Stimulated activated CD8-positive, alpha-beta memory T cell treated with anti-CD3 and anti-CD28 coated beads, Interleukin-2, amount 100 ng/mL, for 48 hours (primary cell): ENCODE measurements at regions not wholly inside any gene's neighbourhood (a gene's known extent, or its start where the extent isn't known, plus 50 kb on each side); places are given as distances from the start of the nearest gene placed in this dataset.

Experiments used
- DNase-seq, 2 donors: peaks; one replicate each; pipeline ENCODE4 v3.0.0-alpha.2; 2020; ENCODE audit warnings: low read depth in 2 of 2

- DNase-seq, result no peak
These were observed 136.2 kb upstream of the TAB2 start for GRCh38 chr6:149181304-149181703.

GRCh38 chr6:149182262-149182661 lies 135.2 kb upstream of the TAB2 start:
- DNase-seq, result no peak

- DNase-seq, result no peak
These were observed 133.0 kb upstream of the TAB2 start for GRCh38 chr6:149184523-149184922.

GRCh38 chr6:149185799-149186357 lies 131.6 kb upstream of the TAB2 start:
- no peak for DNase-seq

GRCh38 chr6:149186873-149187272 lies 130.6 kb upstream of the TAB2 start:
- no peak for DNase-seq

GRCh38 chr6:149190224-149190831 lies 127.2 kb upstream of the TAB2 start:
- DNase-seq, result peak; percentile 44 to 52

GRCh38 chr6:149194820-149195558 lies 122.5 kb upstream of the TAB2 start:
- DNase-seq, result no peak

- no peak for DNase-seq
These were observed 121.4 kb upstream of the TAB2 start for GRCh38 chr6:149196091-149196490.

GRCh38 chr6:149197482-149197881 lies 120.0 kb upstream of the TAB2 start:
- no peak for DNase-seq

GRCh38 chr6:149198265-149198664 lies 119.2 kb upstream of the TAB2 start:
- no peak for DNase-seq

- DNase-seq, result no peak
These were observed 117.1 kb upstream of the TAB2 start for GRCh38 chr6:149200282-149200945.

GRCh38 chr6:149201068-149201655 lies 116.3 kb upstream of the TAB2 start:
- DNase-seq, result no peak

GRCh38 chr6:149202100-149202499 lies 115.4 kb upstream of the TAB2 start:
- DNase-seq, result no peak

GRCh38 chr6:149202952-149203351 lies 114.6 kb upstream of the TAB2 start:
- no peak for DNase-seq

- DNase-seq, result no peak
These were observed 114.0 kb upstream of the TAB2 start for GRCh38 chr6:149203509-149203908.

- DNase-seq, result no peak
These were observed 109.3 kb upstream of the TAB2 start for GRCh38 chr6:149208134-149208601.

GRCh38 chr6:149209871-149210775 lies 107.4 kb upstream of the TAB2 start:
- no peak for DNase-seq

- DNase-seq, result peak in 1 of 2 donors; percentile 27
These were observed 106.4 kb upstream of the TAB2 start for GRCh38 chr6:149211046-149211571.

- no peak for DNase-seq
These were observed 105.3 kb upstream of the TAB2 start for GRCh38 chr6:149212206-149212605.

- DNase-seq, result peak; percentile 29 to 31
These were observed 104.4 kb upstream of the TAB2 start for GRCh38 chr6:149212892-149213801.
